A673 (cell line): ENCODE measurements at regions not wholly inside any gene's neighbourhood (a gene's known extent, or its start where the extent isn't known, plus 50 kb on each side); places are given as distances from the start of the nearest gene placed in this dataset.

Source experiments
- BruUV-seq: library from RNA; stranded (reverse); fragments of 400-500 nt; replicated peaks from 2 replicates; lab custom pipeline; 2021; lab: Mats Ljungman, UMichigan
- CTCF ChIA-PET: fragments of 300-600 bp; sonication (Branson Sonifier 250); formaldehyde crosslinking; loops from one replicate; lab custom pipeline; 2022; ENCODE audit warnings: antibody characterized with exemption; lab: Charles Lee
- POLR2A ChIA-PET: fragments of 300-600 bp; sonication (Branson Sonifier 250); formaldehyde crosslinking; loops from one replicate; lab custom pipeline; 2022; ENCODE audit warnings: antibody characterized with exemption; ENCODE audit not compliant: low non-redundant PET; lab: Charles Lee
- DNase-seq: peaks from one replicate; pipeline ENCODE4 v3.0.0-alpha.2; 2015; ENCODE audit warnings: low spot score
- H3K27ac ChIP-seq: fragments of 200-600 bp; sonication (generic); 2 replicates; pipeline ENCODE4 v1.5.1; 2016; ENCODE audit warnings: mixed run types, low read depth, mild to moderate bottlenecking, mixed read lengths, antibody characterized with exemption, low read length; ENCODE audit not compliant: poor library complexity, severe bottlenecking
- H3K27me3 ChIP-seq: fragments of 200-600 bp; sonication (generic); replicated peaks from 2 replicates; pipeline ENCODE4 v1.6.1; 2017; ENCODE audit warnings: mixed run types, low read depth, mild to moderate bottlenecking, mixed read lengths, antibody characterized with exemption, low read length; ENCODE audit not compliant: insufficient read depth, poor library complexity
- H3K36me3 ChIP-seq: fragments of 200-600 bp; sonication (generic); 2 replicates; pipeline ENCODE4 v1.6.1; 2016; ENCODE audit warnings: mixed run types, mild to moderate bottlenecking, mixed read lengths, antibody characterized with exemption, low read length; ENCODE audit not compliant: insufficient read depth, poor library complexity, severe bottlenecking
- H3K4me1 ChIP-seq: fragments of 200-600 bp; sonication (generic); 2 replicates; pipeline ENCODE4 v1.6.1; 2017; ENCODE audit warnings: mixed run types, mild to moderate bottlenecking, mixed read lengths, antibody characterized with exemption, low read length; ENCODE audit not compliant: insufficient read depth, poor library complexity, severe bottlenecking
- H3K4me3 ChIP-seq: fragments of 200-600 bp; sonication (generic); 2 replicates; pipeline ENCODE4 v1.5.1; 2016; ENCODE audit warnings: low read depth, mixed run types, mild to moderate bottlenecking, mixed read lengths, low read length; ENCODE audit not compliant: poor library complexity, severe bottlenecking
- H3K9me3 ChIP-seq: fragments of 200-600 bp; sonication (generic); 2 replicates; pipeline ENCODE4 v1.6.1; 2016; ENCODE audit warnings: mixed run types, low read depth, mild to moderate bottlenecking, mixed read lengths, antibody characterized with exemption, low read length; ENCODE audit not compliant: poor library complexity, severe bottlenecking
- EZH2 ChIP-seq: fragments of 200-600 bp; sonication (generic); IDR thresholded peaks from 2 replicates; pipeline ENCODE4 v1.6.1; 2017; ENCODE audit warnings: borderline replicate concordance, low read depth, mild to moderate bottlenecking, mixed read lengths, antibody characterized with exemption, low read length; ENCODE audit not compliant: poor library complexity, severe bottlenecking
- intact Hi-C: fragments of 100-400 bp; cut with micrococcal nuclease; formaldehyde crosslinking; loops from one replicate; pipeline ENCODE4 v1.10.0; 2022; ENCODE audit not compliant: unreplicated experiment
- TF ChIP-seq, protein P1 (sequence below): fragments of 300-800, 200-600 bp; sonication (generic); conservative IDR thresholded peaks from 2 replicates; pipeline ENCODE4 v1.5.1; 2017; ENCODE audit warnings: low read depth, mild to moderate bottlenecking, antibody characterized with exemption, low read length, moderate library complexity, mixed read lengths

- H3K27me3 ChIP-seq = no peaks in the 10 kb centered on the region
- no peak for TF ChIP-seq EZH2
- TF ChIP-seq, protein P1, sequence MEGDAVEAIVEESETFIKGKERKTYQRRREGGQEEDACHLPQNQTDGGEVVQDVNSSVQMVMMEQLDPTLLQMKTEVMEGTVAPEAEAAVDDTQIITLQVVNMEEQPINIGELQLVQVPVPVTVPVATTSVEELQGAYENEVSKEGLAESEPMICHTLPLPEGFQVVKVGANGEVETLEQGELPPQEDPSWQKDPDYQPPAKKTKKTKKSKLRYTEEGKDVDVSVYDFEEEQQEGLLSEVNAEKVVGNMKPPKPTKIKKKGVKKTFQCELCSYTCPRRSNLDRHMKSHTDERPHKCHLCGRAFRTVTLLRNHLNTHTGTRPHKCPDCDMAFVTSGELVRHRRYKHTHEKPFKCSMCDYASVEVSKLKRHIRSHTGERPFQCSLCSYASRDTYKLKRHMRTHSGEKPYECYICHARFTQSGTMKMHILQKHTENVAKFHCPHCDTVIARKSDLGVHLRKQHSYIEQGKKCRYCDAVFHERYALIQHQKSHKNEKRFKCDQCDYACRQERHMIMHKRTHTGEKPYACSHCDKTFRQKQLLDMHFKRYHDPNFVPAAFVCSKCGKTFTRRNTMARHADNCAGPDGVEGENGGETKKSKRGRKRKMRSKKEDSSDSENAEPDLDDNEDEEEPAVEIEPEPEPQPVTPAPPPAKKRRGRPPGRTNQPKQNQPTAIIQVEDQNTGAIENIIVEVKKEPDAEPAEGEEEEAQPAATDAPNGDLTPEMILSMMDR = peak; percentile 73
- intact Hi-C loops = loop anchor here (1.0 kb wide), 1 partner anchor 279 kb away; no protein-coding TSS in a partner anchor
- H3K9me3 ChIP-seq = no peaks in the 10 kb centered on the region
- peaks cover 4% of the 10 kb centered on the region for H3K4me1 ChIP-seq
- DNase-seq = peak; percentile 72
- CTCF ChIA-PET = no interaction called here
- H3K4me3 ChIP-seq = no peak overlapping the region
- H3K27ac ChIP-seq = no peak overlapping the region
- H3K36me3 ChIP-seq = no peaks in the 10 kb centered on the region
- POLR2A ChIA-PET = interaction anchor here (0.6 kb wide), 1 partner anchor 271 kb away, joined by 3 read pairs; no protein-coding TSS in a partner anchor
- BruUV-seq = no TSS peak
These were observed 187.8 kb downstream of the NXNL2 start for GRCh38 chr9:88722753-88723152.

GRCh38 chr9:88723751-88724150 lies 188.8 kb downstream of the NXNL2 start:
- Histone ChIP-seq H3K9me3 (no peaks in the 10 kb centered on the region), H3K4me3 (no peak overlapping the region), H3K27ac (no peak overlapping the region), H3K27me3 (no peaks in the 10 kb centered on the region), H3K4me1 (peaks cover 4% of the 10 kb centered on the region), H3K36me3 (no peaks in the 10 kb centered on the region)
- CTCF ChIA-PET = no interaction called here
- TF ChIP-seq, protein P1 = no peak
- no peak for TF ChIP-seq EZH2
- DNase-seq = no peak
- POLR2A ChIA-PET = no interaction called here
- no TSS peak for BruUV-seq
- intact Hi-C loops = loop anchor here (1.0 kb wide), 1 partner anchor 278 kb away; no protein-coding TSS in a partner anchor

DNA sequence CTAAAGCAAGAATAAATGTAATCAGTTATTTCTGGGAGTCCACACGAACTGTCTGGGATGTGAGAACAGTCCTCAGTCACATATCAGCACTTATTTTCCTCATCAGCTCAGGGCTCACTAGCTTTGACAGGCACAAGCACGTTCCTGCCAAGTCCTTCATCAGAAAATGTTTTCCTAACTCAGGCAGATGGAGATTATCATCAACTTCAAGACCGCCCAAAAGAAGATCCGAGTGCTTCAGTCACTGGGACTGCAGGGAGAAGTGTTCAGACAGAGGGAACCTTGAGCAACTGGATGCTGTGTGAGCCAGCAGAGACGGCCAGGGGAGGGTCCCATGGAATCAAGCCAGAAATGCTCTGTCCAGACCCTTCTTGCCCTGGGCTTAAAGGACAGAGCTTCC lies 189.4 kb downstream of the NXNL2 start:
- DNase-seq = no peak
- CTCF ChIA-PET = no interaction called here
- POLR2A ChIA-PET = no interaction called here
- peaks cover 4% of the 10 kb centered on the region for H3K4me1 ChIP-seq
- BruUV-seq = no TSS peak
- H3K36me3 ChIP-seq = no peaks in the 10 kb centered on the region
- no peaks in the 10 kb centered on the region for H3K27me3 ChIP-seq
- no peaks in the 10 kb centered on the region for H3K9me3 ChIP-seq
- H3K4me3 ChIP-seq = no peak overlapping the region
- H3K27ac ChIP-seq = no peak overlapping the region
- intact Hi-C loops = no loop called here
- no peak for TF ChIP-seq EZH2
- TF ChIP-seq, protein P1 = no peak
